H1 (cell line): ENCODE measurements at regions not wholly inside any gene's neighbourhood (a gene's known extent, or its start where the extent isn't known, plus 50 kb on each side); places are given as distances from the start of the nearest gene placed in this dataset.

Source experiments
- CTCF ChIA-PET: fragments of 300-600 bp; sonication (Branson Sonifier 250); formaldehyde crosslinking; loops from one replicate; lab custom pipeline; 2021; ENCODE audit not compliant: partially characterized antibody; lab: Charles Lee
- POLR2A ChIA-PET: fragments of 300-600 bp; sonication (Branson Sonifier 250); formaldehyde crosslinking; loops from one replicate; lab custom pipeline; 2021; ENCODE audit warnings: inconsistent platforms; ENCODE audit not compliant: partially characterized antibody; lab: Charles Lee
- DNase-seq, 2 experiments: peaks; one replicate each; pipeline versions ENCODE4 v3.0.0 to v3.0.0-alpha.2; 2010 to 2022; ENCODE audit warnings: low spot score in 2 of 2, low read depth in 1 of 2, mixed read lengths in 1 of 2
- FAIRE-seq: peaks from 2 replicates; lab custom pipeline; 2011; peaks lifted over from hg19 to GRCh38; lab: Jason Lieb, UNC
- H2AFZ ChIP-seq: 2 replicates; pipeline ENCODE4 v1.8.1; 2012; ENCODE audit warnings: low read length, inconsistent platforms
- H2AK5ac ChIP-seq: 2 replicates; pipeline ENCODE4 v1.6.1; 2013; ENCODE audit warnings: low read depth, low read length
- H2BK120ac ChIP-seq: replicated peaks from 2 replicates; pipeline ENCODE3; 2013; ENCODE audit warnings: low read depth, low read length, inconsistent platforms
- H2BK12ac ChIP-seq: 2 replicates; pipeline ENCODE4 v1.6.1; 2013; ENCODE audit warnings: low read depth, low read length
- H2BK15ac ChIP-seq: 2 replicates; pipeline ENCODE4 v1.6.1; 2013; ENCODE audit warnings: low read length
- H2BK20ac ChIP-seq: 2 replicates; pipeline ENCODE4 v1.6.1; 2013; ENCODE audit warnings: low read length
- H2BK5ac ChIP-seq: 2 replicates; pipeline ENCODE4 v1.6.1; 2013; ENCODE audit warnings: low read depth, low read length
- H3K14ac ChIP-seq: 2 replicates; pipeline ENCODE4 v1.6.1; 2013; ENCODE audit warnings: inconsistent platforms; ENCODE audit not compliant: insufficient read length
- H3K18ac ChIP-seq: 2 replicates; pipeline ENCODE4 v1.6.1; 2013; ENCODE audit warnings: low read length; ENCODE audit errors: extremely low read depth
- H3K23ac ChIP-seq: 2 replicates; pipeline ENCODE4 v1.6.1; 2013; ENCODE audit warnings: inconsistent platforms; ENCODE audit not compliant: insufficient read length
- H3K23me2 ChIP-seq: 2 replicates; pipeline ENCODE4 v1.6.1; 2013; ENCODE audit warnings: low read depth, low read length
- H3K27ac ChIP-seq: 2 replicates; pipeline ENCODE4 v1.6.1; 2011; ENCODE audit warnings: low read depth, low read length, inconsistent platforms
- H3K27me3 ChIP-seq, 4 experiments: replicated peaks in 1 of 4; 1 replicate in 1 of 4; 2 replicates in 3 of 4; pipeline versions ENCODE4 v1.6.1 to v1.8.1; 2011 to 2013; ENCODE audit warnings: low read length in 3 of 4, mild to moderate bottlenecking in 3 of 4, inconsistent platforms in 2 of 4, mixed read lengths in 2 of 4, moderate library complexity in 1 of 4; ENCODE audit not compliant: control insufficient read depth in 3 of 4, insufficient read depth in 3 of 4; ENCODE audit errors: extremely low read depth in 1 of 4
- H3K36me3 ChIP-seq, 4 experiments: 2 replicates each; pipeline versions ENCODE4 v1.6.1 to v1.8.1; 2011 to 2013; ENCODE audit warnings: mild to moderate bottlenecking in 4 of 4, low read length in 3 of 4, moderate library complexity in 2 of 4, control low read depth in 1 of 4, inconsistent platforms in 1 of 4; ENCODE audit not compliant: insufficient read depth in 4 of 4, control insufficient read depth in 2 of 4
- H3K4ac ChIP-seq: replicated peaks from 2 replicates; pipeline ENCODE3; 2013; ENCODE audit warnings: low read length, low read depth, mixed read lengths, inconsistent platforms; ENCODE audit not compliant: insufficient read length
- H3K4me1 ChIP-seq, 4 experiments: replicated peaks in 1 of 4; 1 replicate in 1 of 4; 2 replicates in 3 of 4; pipeline versions ENCODE4 v1.6.1 to v1.8.1; 2011 to 2013; ENCODE audit warnings: low read length in 3 of 4, inconsistent platforms in 2 of 4, mixed read lengths in 1 of 4; ENCODE audit not compliant: insufficient read depth in 4 of 4, control insufficient read depth in 3 of 4
- H3K4me2 ChIP-seq, 2 experiments: 2 replicates each; pipeline versions ENCODE4 v1.6.1 to v1.8.1; 2011 to 2013; ENCODE audit warnings: low read depth in 2 of 2, low read length in 2 of 2, control low read depth in 1 of 2, inconsistent platforms in 1 of 2, mild to moderate bottlenecking in 1 of 2; ENCODE audit not compliant: insufficient read depth in 1 of 2
- H3K4me3 ChIP-seq, 4 experiments: fragments of 200-600, 300-600 bp in 1 of 4; sonication (generic), shearing (Covaris generic), sonication (Bioruptor Twin) in 1 of 4; 2 replicates each; pipeline versions ENCODE4 v1.5.1 to v1.8.1; 2011 to 2016; ENCODE audit warnings: low read length in 4 of 4, low read depth in 3 of 4, control low read depth in 2 of 4, inconsistent platforms in 2 of 4, mild to moderate bottlenecking in 2 of 4, mixed read lengths in 1 of 4, moderate library complexity in 1 of 4; ENCODE audit not compliant: insufficient read depth in 2 of 4; ENCODE audit errors: extremely low read depth in 1 of 4
- H3K56ac ChIP-seq: replicated peaks from 2 replicates; pipeline ENCODE3; 2013; ENCODE audit warnings: low read depth, mild to moderate bottlenecking, mixed read lengths, low read length, inconsistent platforms; ENCODE audit not compliant: insufficient read length
- H3K79me1 ChIP-seq: 2 replicates; pipeline ENCODE4 v1.6.1; 2013; ENCODE audit warnings: low read depth, low read length, control low read depth
- H3K79me2 ChIP-seq, 2 experiments: 2 replicates each; pipeline versions ENCODE4 v1.6.1 to v1.8.1; 2012 to 2013; ENCODE audit warnings: low read length in 2 of 2, mild to moderate bottlenecking in 2 of 2, inconsistent platforms in 1 of 2; ENCODE audit not compliant: insufficient read depth in 2 of 2, control insufficient read depth in 1 of 2
- H3K9ac ChIP-seq, 4 experiments: replicated peaks in 1 of 4; 1 replicate in 1 of 4; 2 replicates in 3 of 4; pipeline versions ENCODE4 v1.6.1 to v1.8.1; 2011 to 2013; ENCODE audit warnings: low read depth in 3 of 4, low read length in 3 of 4, control low read depth in 2 of 4, mild to moderate bottlenecking in 2 of 4, moderate library complexity in 2 of 4, inconsistent platforms in 1 of 4; ENCODE audit errors: extremely low read depth in 1 of 4
- H3K9me3 ChIP-seq, 2 experiments: 2 replicates each; pipeline versions ENCODE4 v1.6.1 to v1.8.1; 2012 to 2013; ENCODE audit warnings: mild to moderate bottlenecking in 2 of 2, moderate library complexity in 2 of 2, control low read depth in 1 of 2, inconsistent platforms in 1 of 2, low read depth in 1 of 2, low read length in 1 of 2, mixed read lengths in 1 of 2; ENCODE audit not compliant: insufficient read depth in 2 of 2
- H4K20me1 ChIP-seq, 2 experiments: replicated peaks in 1 of 2; 2 replicates each; pipeline versions ENCODE3 to v1.8.1; 2011 to 2013; ENCODE audit warnings: inconsistent platforms in 2 of 2, low read length in 2 of 2, mild to moderate bottlenecking in 1 of 2; ENCODE audit not compliant: insufficient read depth in 2 of 2, control insufficient read depth in 1 of 2
- H4K5ac ChIP-seq: 2 replicates; pipeline ENCODE4 v1.6.1; 2013; ENCODE audit warnings: low read length, low read depth, mixed read lengths, inconsistent platforms; ENCODE audit not compliant: insufficient read length
- H4K8ac ChIP-seq: 2 replicates; pipeline ENCODE4 v1.8.0; 2013; ENCODE audit warnings: mild to moderate bottlenecking, moderate library complexity, low read length, inconsistent platforms; ENCODE audit not compliant: insufficient read depth; ENCODE audit errors: extremely low read depth
- H4K91ac ChIP-seq: replicated peaks from 2 replicates; pipeline ENCODE3; 2013; ENCODE audit warnings: low read length, mixed read lengths, inconsistent platforms; ENCODE audit not compliant: insufficient read length
- ASH2L ChIP-seq: fragments of 200-600, 300-600 bp; sonication (generic); IDR thresholded peaks from one replicate; pipeline ENCODE4 v1.7.1; 2017; ENCODE audit warnings: low read length
- ATF2 ChIP-seq: IDR thresholded peaks from 2 replicates; pipeline ENCODE4 v1.6.1; 2012; ENCODE audit warnings: low read length, inconsistent platforms
- BACH1 ChIP-seq: IDR thresholded peaks from 2 replicates; pipeline ENCODE4 v1.6.1; 2012; ENCODE audit warnings: low read length, improper control_type of control experiment
- BCL11A ChIP-seq, 2 experiments: IDR thresholded peaks; one replicate each; pipeline ENCODE4 v1.6.1; 2011; ENCODE audit warnings: low read depth in 2 of 2, low read length in 2 of 2, mild to moderate bottlenecking in 2 of 2
- BRCA1 ChIP-seq: IDR thresholded peaks from 2 replicates; pipeline ENCODE4 v1.6.1; 2012; ENCODE audit warnings: low read depth, low read length, improper control_type of control experiment
- CBX8 ChIP-seq: fragments of 300-800, 300-1000 bp; sonication (generic); IDR thresholded peaks from 2 replicates; pipeline ENCODE4 v1.7.1; 2016; ENCODE audit warnings: low read depth, low read length, borderline replicate concordance
- CEBPB ChIP-seq: IDR thresholded peaks from 2 replicates; pipeline ENCODE4 v1.6.1; 2012; ENCODE audit warnings: low read depth, low read length
- NRF1 ChIP-seq: IDR thresholded peaks from 2 replicates; pipeline ENCODE4 v1.6.1; 2011; ENCODE audit warnings: mild to moderate bottlenecking, low read depth, low read length, improper control_type of control experiment
- RBBP5 ChIP-seq: IDR thresholded peaks from 2 replicates; pipeline ENCODE4 v1.7.1; 2012; ENCODE audit warnings: low read depth, mild to moderate bottlenecking, inconsistent platforms, low read length, moderate library complexity, borderline replicate concordance
- RNF2 ChIP-seq: fragments of 200-900, 300-1000 bp; sonication (generic); IDR thresholded peaks from 2 replicates; pipeline ENCODE4 v1.7.1; 2016; ENCODE audit warnings: borderline replicate concordance, low read depth, mild to moderate bottlenecking, antibody characterized with exemption, low read length; ENCODE audit not compliant: poor library complexity, severe bottlenecking; ENCODE audit errors: missing control alignments
- TAF1 ChIP-seq: IDR thresholded peaks from 2 replicates; pipeline ENCODE4 v1.6.1; 2011; ENCODE audit warnings: mild to moderate bottlenecking, low read depth, low read length
- TAF7 ChIP-seq: optimal IDR thresholded peaks from 2 replicates; pipeline ENCODE3; 2011; ENCODE audit warnings: low read depth, mild to moderate bottlenecking, inconsistent platforms, low read length, moderate library complexity, borderline replicate concordance
- ZNF274 ChIP-seq: IDR thresholded peaks from 2 replicates; pipeline ENCODE4 v1.7.0; 2012; ENCODE audit warnings: low read length, borderline replicate concordance; ENCODE audit errors: extremely low read depth
- WGBS, 2 experiments: shearing (Covaris generic) in 1 of 2; methylation state at CpG; one replicate each; pipeline versions ENCODE4 v1.1.6 to v1.1.7; 2013 to 2015; ENCODE audit warnings: low lambda C conversion rate in 2 of 2, mixed read lengths in 2 of 2, inconsistent platforms in 1 of 2, low coverage in 1 of 2, missing lambda C conversion rate in 1 of 2; ENCODE audit not compliant: insufficient replicate concordance in 2 of 2, insufficient coverage in 1 of 2, insufficient read length in 1 of 2; ENCODE audit errors: extremely low coverage in 1 of 2, missing lambda C conversion rate in 1 of 2; 5-methylcytosine and 5-hydroxymethylcytosine counted together

GRCh38 chr12:116476227-116476822 is 82.9 kb upstream of the MAP1LC3B2 start:
- no peak overlapping the region for H3K14ac ChIP-seq
- H2BK20ac ChIP-seq, result no peak overlapping the region
- H3K23me2 ChIP-seq, result no peaks in the 10 kb centered on the region
- H4K8ac ChIP-seq, result no peak overlapping the region
- H3K4me1 ChIP-seq, result no peaks in the 10 kb centered on the region
- no peak overlapping the region for H2BK12ac ChIP-seq
- no peak overlapping the region for H3K9ac ChIP-seq
- no peak overlapping the region for H2BK15ac ChIP-seq
- no peaks in the 10 kb centered on the region for H4K20me1 ChIP-seq
- H3K36me3 ChIP-seq, result no peaks in the 10 kb centered on the region
- no peak overlapping the region for H3K4me3 ChIP-seq
- H4K91ac ChIP-seq, result no peak overlapping the region
- H3K4me2 ChIP-seq, result no peak overlapping the region
- no peak overlapping the region for H3K23ac ChIP-seq
- H3K56ac ChIP-seq, result no peak overlapping the region
- peaks cover 7 to 18% of the 10 kb centered on the region in 2 experiments; a peak in 3 of 4 replicates for H3K9me3 ChIP-seq
- H3K79me2 ChIP-seq, result no peaks in the 10 kb centered on the region
- FAIRE-seq (no peak), DNase-seq (no peak)
- H3K4ac ChIP-seq, result no peak overlapping the region
- no peak overlapping the region for H3K27ac ChIP-seq
- H2BK120ac ChIP-seq, result no peak overlapping the region
- H3K18ac ChIP-seq, result no peak overlapping the region
- ChIA-PET CTCF (interaction anchor here (0.8 to 1.4 kb wide), 5 partner anchors 12 to 211 kb away, joined by 3 to 5 read pairs (median 3); no protein-coding TSS in a partner anchor), POLR2A (no interaction called here)
- no peak overlapping the region for H2AK5ac ChIP-seq
- H3K79me1 ChIP-seq, result no peaks in the 10 kb centered on the region
- no peak overlapping the region for H2AFZ ChIP-seq
- H4K5ac ChIP-seq, result no peak overlapping the region
- H2BK5ac ChIP-seq, result no peak overlapping the region
- WGBS, 2 experiments, result 94% methylated on average over 7 of the region's 7 CpGs; no CpG with 5 or more reads in 1 of the 2 experiments
- H3K27me3 ChIP-seq, result no peaks in the 10 kb centered on the region
- TF ChIP-seq BACH1 (no peak), CBX8 (no peak), ZNF274 (no peak), TAF1 (no peak), TAF7 (no peak), RBBP5 (no peak), ATF2 (no peak), ASH2L (no peak), BRCA1 (no peak), NRF1 (no peak), CEBPB (no peak), BCL11A (IDR thresholded peaks at IDR 0.05; ENCODE audit: low read depth in 2 of 2, low read length in 2 of 2) (no peak), RNF2 (no peak)
